ENCODE measurements at regions not wholly inside any gene's neighbourhood (a gene's known extent, or its start where the extent isn't known, plus 50 kb on each side); places are given as distances from the start of the nearest gene placed in this dataset.

DNA sequence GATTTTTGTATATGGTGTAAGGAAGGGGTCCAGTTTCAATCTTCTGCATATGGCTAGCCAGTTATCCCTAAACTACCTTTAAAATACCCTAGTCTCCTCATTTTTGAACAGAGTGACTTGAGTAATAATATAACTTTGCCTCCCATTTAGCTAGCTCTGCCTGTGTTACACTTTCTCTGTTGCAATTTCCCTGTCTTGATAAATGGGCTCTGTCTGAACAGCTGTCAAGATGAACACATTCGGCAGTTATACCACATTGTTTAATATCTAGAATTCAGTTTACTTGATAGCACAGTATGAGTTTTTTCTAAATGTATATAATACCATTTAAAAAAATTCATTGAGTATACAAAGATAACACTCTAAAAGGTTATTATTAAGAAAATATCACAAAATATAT, 562.9 kb upstream of the FTMT start:
- Histone ChIP-seq H3K79me2 (ENCODE audit: insufficient read depth) (no peaks in the 10 kb centered on the region), H3K9me2 (no peaks in the 10 kb centered on the region; the same call in 1 of the 2 replicates), H3K9me3 (no peaks in the 10 kb centered on the region), H3K27me3 (ENCODE audit: insufficient read depth) (no peaks in the 10 kb centered on the region), H3F3A (replicated peaks; ENCODE audit: insufficient read depth) (no peaks in the 10 kb centered on the region), H3K9ac (no peak overlapping the region), H2AFZ (ENCODE audit: low read depth) (no peak overlapping the region), H3K4me3 (ENCODE audit: low read depth in 2 of 2, low read length in 1 of 2) (no peak overlapping the region), H3K4me2 (no peak overlapping the region), H3K4me1 (ENCODE audit: control insufficient read depth in 1 of 2, insufficient read depth in 2 of 2, low read depth in 1 of 2, low read length in 1 of 2) (no peaks in the 10 kb centered on the region; a peak in 2 of 4 replicates), H3K36me3 (replicated peaks in 1 of 2; ENCODE audit: control insufficient read depth in 1 of 2, insufficient read depth in 2 of 2, low read length in 1 of 2) (no peaks in the 10 kb centered on the region), H4K20me1 (ENCODE audit: insufficient read depth) (no peaks in the 10 kb centered on the region), H3K27ac (ENCODE audit: low read depth in 2 of 2, low read length in 1 of 2) (no peak overlapping the region)
- 97% methylated on average over 1 of the region's 1 CpG for WGBS (ENCODE audit: low lambda C conversion rate)
- ChIA-PET POLR2A (no interaction called here), CTCF (no interaction called here)
- TF ChIP-seq POLR2AphosphoS5 (IDR thresholded peaks at IDR 0.05; ENCODE audit: low read depth, low read length) (no peak), EZH2phosphoT487 (IDR thresholded peaks at IDR 0.05; ENCODE audit: borderline replicate concordance, low read depth) (no peak), GABPA (IDR thresholded peaks at IDR 0.05; ENCODE audit: low read depth) (no peak), TAF1 (IDR thresholded peaks at IDR 0.05; ENCODE audit: borderline replicate concordance, low read depth, low read length) (no peak), CHD2 (IDR thresholded peaks at IDR 0.05; ENCODE audit: low read length, partially characterized antibody) (no peak), FOXJ3 (CRISPR knock-in tag; IDR thresholded peaks at IDR 0.05) (no peak), GATA2 (CRISPR knock-in tag; IDR thresholded peaks at IDR 0.05) (no peak), MEF2A (IDR thresholded peaks at IDR 0.05; ENCODE audit: borderline replicate concordance, low read depth) (no peak), NFIC (IDR thresholded peaks at IDR 0.05; ENCODE audit: borderline replicate concordance) (no peak), RXRA (IDR thresholded peaks at IDR 0.05; ENCODE audit: borderline replicate concordance, low read depth) (no peak), TCF12 (IDR thresholded peaks at IDR 0.05) (no peak), SIN3A (IDR thresholded peaks at IDR 0.05; ENCODE audit: borderline replicate concordance, low read depth, low read length) (no peak), RAD21 (IDR thresholded peaks at IDR 0.05; ENCODE audit: low read length) (no peak), SMC3 (IDR thresholded peaks at IDR 0.05; ENCODE audit: low read depth, low read length) (no peak)
- TF ChIP-seq, protein P1, sequence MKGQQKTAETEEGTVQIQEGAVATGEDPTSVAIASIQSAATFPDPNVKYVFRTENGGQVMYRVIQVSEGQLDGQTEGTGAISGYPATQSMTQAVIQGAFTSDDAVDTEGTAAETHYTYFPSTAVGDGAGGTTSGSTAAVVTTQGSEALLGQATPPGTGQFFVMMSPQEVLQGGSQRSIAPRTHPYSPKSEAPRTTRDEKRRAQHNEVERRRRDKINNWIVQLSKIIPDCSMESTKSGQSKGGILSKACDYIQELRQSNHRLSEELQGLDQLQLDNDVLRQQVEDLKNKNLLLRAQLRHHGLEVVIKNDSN (IDR thresholded peaks at IDR 0.05; ENCODE audit: borderline replicate concordance, low read depth), result no peak
- TF ChIP-seq, protein P2, sequence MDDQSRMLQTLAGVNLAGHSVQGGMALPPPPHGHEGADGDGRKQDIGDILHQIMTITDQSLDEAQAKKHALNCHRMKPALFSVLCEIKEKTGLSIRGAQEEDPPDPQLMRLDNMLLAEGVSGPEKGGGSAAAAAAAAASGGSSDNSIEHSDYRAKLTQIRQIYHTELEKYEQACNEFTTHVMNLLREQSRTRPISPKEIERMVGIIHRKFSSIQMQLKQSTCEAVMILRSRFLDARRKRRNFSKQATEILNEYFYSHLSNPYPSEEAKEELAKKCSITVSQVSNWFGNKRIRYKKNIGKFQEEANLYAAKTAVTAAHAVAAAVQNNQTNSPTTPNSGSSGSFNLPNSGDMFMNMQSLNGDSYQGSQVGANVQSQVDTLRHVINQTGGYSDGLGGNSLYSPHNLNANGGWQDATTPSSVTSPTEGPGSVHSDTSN (IDR thresholded peaks at IDR 0.05), result no peak
- TF ChIP-seq, protein P3, sequence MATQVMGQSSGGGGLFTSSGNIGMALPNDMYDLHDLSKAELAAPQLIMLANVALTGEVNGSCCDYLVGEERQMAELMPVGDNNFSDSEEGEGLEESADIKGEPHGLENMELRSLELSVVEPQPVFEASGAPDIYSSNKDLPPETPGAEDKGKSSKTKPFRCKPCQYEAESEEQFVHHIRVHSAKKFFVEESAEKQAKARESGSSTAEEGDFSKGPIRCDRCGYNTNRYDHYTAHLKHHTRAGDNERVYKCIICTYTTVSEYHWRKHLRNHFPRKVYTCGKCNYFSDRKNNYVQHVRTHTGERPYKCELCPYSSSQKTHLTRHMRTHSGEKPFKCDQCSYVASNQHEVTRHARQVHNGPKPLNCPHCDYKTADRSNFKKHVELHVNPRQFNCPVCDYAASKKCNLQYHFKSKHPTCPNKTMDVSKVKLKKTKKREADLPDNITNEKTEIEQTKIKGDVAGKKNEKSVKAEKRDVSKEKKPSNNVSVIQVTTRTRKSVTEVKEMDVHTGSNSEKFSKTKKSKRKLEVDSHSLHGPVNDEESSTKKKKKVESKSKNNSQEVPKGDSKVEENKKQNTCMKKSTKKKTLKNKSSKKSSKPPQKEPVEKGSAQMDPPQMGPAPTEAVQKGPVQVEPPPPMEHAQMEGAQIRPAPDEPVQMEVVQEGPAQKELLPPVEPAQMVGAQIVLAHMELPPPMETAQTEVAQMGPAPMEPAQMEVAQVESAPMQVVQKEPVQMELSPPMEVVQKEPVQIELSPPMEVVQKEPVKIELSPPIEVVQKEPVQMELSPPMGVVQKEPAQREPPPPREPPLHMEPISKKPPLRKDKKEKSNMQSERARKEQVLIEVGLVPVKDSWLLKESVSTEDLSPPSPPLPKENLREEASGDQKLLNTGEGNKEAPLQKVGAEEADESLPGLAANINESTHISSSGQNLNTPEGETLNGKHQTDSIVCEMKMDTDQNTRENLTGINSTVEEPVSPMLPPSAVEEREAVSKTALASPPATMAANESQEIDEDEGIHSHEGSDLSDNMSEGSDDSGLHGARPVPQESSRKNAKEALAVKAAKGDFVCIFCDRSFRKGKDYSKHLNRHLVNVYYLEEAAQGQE (IDR thresholded peaks at IDR 0.05; ENCODE audit: low read depth, low read length), result no peak
- TF ChIP-seq, protein P4, sequence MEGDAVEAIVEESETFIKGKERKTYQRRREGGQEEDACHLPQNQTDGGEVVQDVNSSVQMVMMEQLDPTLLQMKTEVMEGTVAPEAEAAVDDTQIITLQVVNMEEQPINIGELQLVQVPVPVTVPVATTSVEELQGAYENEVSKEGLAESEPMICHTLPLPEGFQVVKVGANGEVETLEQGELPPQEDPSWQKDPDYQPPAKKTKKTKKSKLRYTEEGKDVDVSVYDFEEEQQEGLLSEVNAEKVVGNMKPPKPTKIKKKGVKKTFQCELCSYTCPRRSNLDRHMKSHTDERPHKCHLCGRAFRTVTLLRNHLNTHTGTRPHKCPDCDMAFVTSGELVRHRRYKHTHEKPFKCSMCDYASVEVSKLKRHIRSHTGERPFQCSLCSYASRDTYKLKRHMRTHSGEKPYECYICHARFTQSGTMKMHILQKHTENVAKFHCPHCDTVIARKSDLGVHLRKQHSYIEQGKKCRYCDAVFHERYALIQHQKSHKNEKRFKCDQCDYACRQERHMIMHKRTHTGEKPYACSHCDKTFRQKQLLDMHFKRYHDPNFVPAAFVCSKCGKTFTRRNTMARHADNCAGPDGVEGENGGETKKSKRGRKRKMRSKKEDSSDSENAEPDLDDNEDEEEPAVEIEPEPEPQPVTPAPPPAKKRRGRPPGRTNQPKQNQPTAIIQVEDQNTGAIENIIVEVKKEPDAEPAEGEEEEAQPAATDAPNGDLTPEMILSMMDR (IDR thresholded peaks at IDR 0.05), result no peak
- TF ChIP-seq, protein P5, sequence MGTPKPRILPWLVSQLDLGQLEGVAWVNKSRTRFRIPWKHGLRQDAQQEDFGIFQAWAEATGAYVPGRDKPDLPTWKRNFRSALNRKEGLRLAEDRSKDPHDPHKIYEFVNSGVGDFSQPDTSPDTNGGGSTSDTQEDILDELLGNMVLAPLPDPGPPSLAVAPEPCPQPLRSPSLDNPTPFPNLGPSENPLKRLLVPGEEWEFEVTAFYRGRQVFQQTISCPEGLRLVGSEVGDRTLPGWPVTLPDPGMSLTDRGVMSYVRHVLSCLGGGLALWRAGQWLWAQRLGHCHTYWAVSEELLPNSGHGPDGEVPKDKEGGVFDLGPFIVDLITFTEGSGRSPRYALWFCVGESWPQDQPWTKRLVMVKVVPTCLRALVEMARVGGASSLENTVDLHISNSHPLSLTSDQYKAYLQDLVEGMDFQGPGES (IDR thresholded peaks at IDR 0.05; ENCODE audit: low read depth, low read length), result no peak
- TF ChIP-seq, protein P6, sequence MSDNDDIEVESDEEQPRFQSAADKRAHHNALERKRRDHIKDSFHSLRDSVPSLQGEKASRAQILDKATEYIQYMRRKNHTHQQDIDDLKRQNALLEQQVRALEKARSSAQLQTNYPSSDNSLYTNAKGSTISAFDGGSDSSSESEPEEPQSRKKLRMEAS (IDR thresholded peaks at IDR 0.05; ENCODE audit: low read depth), result no peak
- no peak for DNase-seq

All from SK-N-SH (cell line).